ENCODE measurements at regions not wholly inside any gene's neighbourhood (a gene's known extent, or its start where the extent isn't known, plus 50 kb on each side); places are given as distances from the start of the nearest gene placed in this dataset.

GRCh38 chr11:96741068-96741467 is 351.3 kb downstream of the JRKL start:
- TF ChIP-seq CTCF (IDR thresholded peaks at IDR 0.05; ENCODE audit: low read length), result no peak
- TF ChIP-seq EZH2 (IDR thresholded peaks at IDR 0.05; ENCODE audit: borderline replicate concordance, low read length), result no peak
